Tibial artery (tissue), 4 donors: ENCODE measurements at regions not wholly inside any gene's neighbourhood (a gene's known extent, or its start where the extent isn't known, plus 50 kb on each side); places are given as distances from the start of the nearest gene placed in this dataset.

Experiments used
- DNase-seq, 2 donors: peaks; one replicate each; pipeline ENCODE4 v3.0.0-alpha.2; 2019
- H3K27ac ChIP-seq, 2 donors: fragments of 200-600 bp; sonication (generic) in 1 of 2; 1 replicate in 1 of 2; 2 replicates in 1 of 2; pipeline ENCODE4 v1.5.1; 2018 to 2019; ENCODE audit warnings: mild to moderate bottlenecking in 1 of 2
- H3K27me3 ChIP-seq, 2 donors: fragments of 200-600 bp; sonication (generic) in 1 of 2; one replicate each; pipeline versions ENCODE4 v1.5.1 to v1.6.0; 2016 to 2019
- H3K36me3 ChIP-seq, 3 donors: fragments of 200-600 bp; sonication (generic) in 2 of 3; one replicate each; pipeline ENCODE4 v1.5.1; 2016 to 2019; ENCODE audit warnings: mild to moderate bottlenecking in 2 of 3
- H3K4me1 ChIP-seq, 4 donors: fragments of 200-600 bp; sonication (generic) in 2 of 4; 1 replicate in 3 of 4; 2 replicates in 1 of 4; pipeline ENCODE4 v1.5.1; 2016 to 2019
- H3K4me3 ChIP-seq, 2 donors: fragments of 200-600 bp; sonication (generic) in 1 of 2; 1 replicate in 1 of 2; 2 replicates in 1 of 2; pipeline ENCODE4 v1.5.1; 2018 to 2019; ENCODE audit warnings: mild to moderate bottlenecking in 2 of 2
- H3K9me3 ChIP-seq, 3 donors: fragments of 200-600 bp; sonication (generic) in 1 of 3; one replicate each; pipeline ENCODE4 v1.5.1; 2016 to 2019
- CTCF ChIP-seq, 2 experiments: fragments of 200-600 bp in 1 of 2; fragments of 450-650 bp in 1 of 2; IDR thresholded peaks; one replicate each; pipeline ENCODE4 v1.5.1; 2017 to 2019; ENCODE audit warnings: antibody characterized with exemption in 2 of 2, mild to moderate bottlenecking in 1 of 2, moderate library complexity in 1 of 2
- intact Hi-C: fragments of 100-400 bp; cut with DNase I; formaldehyde crosslinking; loops from one replicate; pipeline ENCODE4 v1.15.0; 2023; ENCODE audit warnings: low total_unique reads

- H3K9me3 ChIP-seq, result no peaks in the 10 kb centered on the region
- H3K27ac ChIP-seq, result no peak overlapping the region
- no peaks in the 10 kb centered on the region for H3K27me3 ChIP-seq
- no peaks in the 10 kb centered on the region for H3K4me1 ChIP-seq
- intact Hi-C loops, result no loop called here
- DNase-seq, result no peak
- H3K4me3 ChIP-seq, result no peak overlapping the region
- TF ChIP-seq CTCF (IDR thresholded peaks at IDR 0.05), result no peak
- no peaks in the 10 kb centered on the region for H3K36me3 ChIP-seq
Observed at GRCh38 chr3:157573780-157574378, 70.7 kb upstream of the VEPH1 start.

GRCh38 chr3:157573281-157573680, 70.1 kb upstream of the VEPH1 start:
- H3K27me3 ChIP-seq, result no peaks in the 10 kb centered on the region
- no peak overlapping the region for H3K27ac ChIP-seq
- H3K36me3 ChIP-seq, result no peaks in the 10 kb centered on the region
- TF ChIP-seq CTCF (IDR thresholded peaks at IDR 0.05), result no peak
- intact Hi-C loops, result no loop called here
- no peaks in the 10 kb centered on the region for H3K4me1 ChIP-seq
- no peak overlapping the region for H3K4me3 ChIP-seq
- DNase-seq, result no peak
- no peaks in the 10 kb centered on the region for H3K9me3 ChIP-seq

DNA sequence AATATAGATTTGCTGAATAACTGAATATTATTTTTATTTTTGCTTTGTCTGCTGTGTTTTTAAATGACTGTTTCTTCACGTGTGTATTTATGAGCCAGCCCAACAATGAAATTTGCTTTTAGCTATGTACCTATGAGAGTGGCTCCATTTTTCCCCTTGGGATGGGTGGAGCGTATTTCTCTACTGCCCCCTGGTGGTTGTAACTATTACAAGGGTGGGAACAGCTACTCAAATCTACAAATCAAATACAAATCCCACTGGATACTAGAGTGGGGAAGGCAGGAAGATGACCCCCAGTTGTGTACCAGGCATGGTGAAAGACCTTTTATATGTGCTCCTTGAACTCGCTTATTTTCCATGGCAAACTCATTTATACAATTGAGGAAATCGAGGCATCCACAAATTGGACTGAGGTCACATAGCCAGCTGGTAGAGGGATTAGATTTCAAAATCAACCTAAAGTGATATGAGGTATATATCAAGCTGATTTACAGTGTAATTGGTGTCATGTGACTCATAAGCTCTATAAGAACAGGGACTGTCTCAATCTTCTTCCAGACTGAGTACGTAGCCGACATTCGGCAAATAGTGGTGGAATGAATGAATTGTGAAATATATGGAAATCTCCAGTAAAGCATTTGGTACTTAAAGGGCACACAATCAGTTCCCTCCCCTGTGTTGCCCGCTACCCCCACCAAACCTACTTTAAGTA, 69.5 kb upstream of the VEPH1 start:
- Histone ChIP-seq H3K4me1 (no peaks in the 10 kb centered on the region), H3K4me3 (no peak overlapping the region), H3K9me3 (no peaks in the 10 kb centered on the region), H3K27me3 (no peaks in the 10 kb centered on the region), H3K27ac (no peak overlapping the region), H3K36me3 (no peaks in the 10 kb centered on the region)
- no peak for DNase-seq
- intact Hi-C loops, result no loop called here
- peak; percentile 55 to 66 for TF ChIP-seq CTCF (IDR thresholded peaks at IDR 0.05)

DNA sequence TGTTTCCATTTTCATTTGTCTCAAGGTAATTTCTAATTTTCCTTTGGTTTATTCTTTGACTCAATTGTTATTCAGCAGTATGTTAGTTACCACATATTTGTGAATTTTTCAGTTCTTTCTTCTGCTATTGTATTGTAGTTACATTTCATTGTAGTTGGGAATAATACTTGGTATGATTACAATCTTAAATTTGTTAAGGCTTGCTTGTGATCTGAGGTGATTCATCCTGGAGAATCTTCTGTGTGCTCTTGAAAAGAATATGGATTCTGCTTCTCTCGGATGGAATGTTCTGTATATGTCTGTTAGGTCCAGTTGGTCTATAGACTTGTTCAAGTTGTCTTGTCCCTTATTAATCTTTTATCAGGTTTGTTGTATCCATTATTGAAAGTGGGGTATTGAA, 63.4 kb upstream of the VEPH1 start:
- H3K9me3 ChIP-seq, result no peaks in the 10 kb centered on the region
- TF ChIP-seq CTCF (IDR thresholded peaks at IDR 0.05), result no peak
- H3K27ac ChIP-seq, result no peak overlapping the region
- no peak for DNase-seq
- H3K27me3 ChIP-seq, result no peaks in the 10 kb centered on the region
- intact Hi-C loops, result no loop called here
- H3K4me1 ChIP-seq, result no peaks in the 10 kb centered on the region
- no peak overlapping the region for H3K4me3 ChIP-seq
- no peaks in the 10 kb centered on the region for H3K36me3 ChIP-seq

DNA sequence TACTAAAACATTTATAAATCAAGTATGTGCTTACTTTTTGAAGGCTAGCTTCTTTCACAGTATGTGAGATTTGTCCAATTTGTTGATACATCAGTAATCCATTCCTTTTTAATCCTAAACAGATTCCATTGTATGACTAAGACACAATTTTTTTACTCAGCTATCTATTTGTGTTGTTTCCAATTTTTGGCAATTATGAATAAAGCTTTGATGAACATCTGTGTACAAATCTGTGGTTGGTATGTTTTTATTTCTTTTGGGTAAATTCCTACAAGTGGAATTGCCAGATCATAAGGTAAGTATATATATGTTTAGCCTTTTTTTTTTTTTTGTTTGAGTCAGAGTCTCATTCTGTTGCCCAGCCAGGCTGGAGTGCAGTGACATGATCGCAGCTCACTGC, 56.2 kb upstream of the VEPH1 start:
- DNase-seq, result no peak
- H3K4me3 ChIP-seq, result no peak overlapping the region
- H3K9me3 ChIP-seq, result no peaks in the 10 kb centered on the region
- H3K36me3 ChIP-seq, result no peaks in the 10 kb centered on the region
- no peaks in the 10 kb centered on the region for H3K27me3 ChIP-seq
- no peak overlapping the region for H3K27ac ChIP-seq
- H3K4me1 ChIP-seq, result no peaks in the 10 kb centered on the region
- intact Hi-C loops, result no loop called here
- no peak for TF ChIP-seq CTCF (IDR thresholded peaks at IDR 0.05)
